GM12892 (cell line): ENCODE measurements at regions not wholly inside any gene's neighbourhood (a gene's known extent, or its start where the extent isn't known, plus 50 kb on each side); places are given as distances from the start of the nearest gene placed in this dataset.

Source experiments
- DNase-seq: peaks from one replicate; pipeline ENCODE4 v3.0.0; 2011; ENCODE audit not compliant: insufficient read length
- FAIRE-seq: peaks from 2 replicates; lab custom pipeline; 2011; peaks lifted over from hg19 to GRCh38; lab: Jason Lieb, UNC
- POLR2A ChIP-seq: IDR thresholded peaks from 2 replicates; pipeline ENCODE4 v1.6.1; 2011; ENCODE audit warnings: low read depth, low read length, control low read depth
- POLR2AphosphoS5 ChIP-seq: IDR thresholded peaks from 2 replicates; pipeline ENCODE4 v1.6.1; 2011; ENCODE audit warnings: low read depth, low read length, control low read depth
- TAF1 ChIP-seq: IDR thresholded peaks from 2 replicates; pipeline ENCODE4 v1.6.1; 2011; ENCODE audit warnings: low read depth, mild to moderate bottlenecking, control low read depth, low read length, borderline replicate concordance

DNA sequence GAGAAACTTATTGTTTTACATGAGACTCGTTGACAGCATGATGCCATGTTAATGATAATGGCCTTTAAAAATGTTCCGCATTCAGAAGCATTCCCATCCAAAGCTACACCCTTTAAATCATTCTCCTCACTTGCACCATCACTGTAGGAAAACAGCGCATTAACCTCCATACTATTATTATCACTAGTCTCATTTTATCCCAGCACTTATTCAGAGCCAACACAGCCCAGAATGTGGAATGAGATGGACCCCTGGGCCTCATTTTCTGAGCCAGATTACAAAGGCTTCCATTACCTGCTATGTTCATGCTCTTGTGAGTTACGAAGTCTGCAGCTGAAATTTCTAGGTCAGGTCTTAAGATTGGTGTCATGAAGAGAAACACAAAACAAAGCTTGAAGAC is 159.4 kb downstream of the HS3ST3A1 start:
- TF ChIP-seq POLR2AphosphoS5: no peak
- TF ChIP-seq TAF1: no peak
- no peak for TF ChIP-seq POLR2A
- FAIRE-seq: no peak

GRCh38 chr17:13441873-13442272 is 159.9 kb downstream of the HS3ST3A1 start:
- TF ChIP-seq TAF1: no peak
- TF ChIP-seq POLR2A: no peak
- no peak for TF ChIP-seq POLR2AphosphoS5
- DNase-seq: no peak
- FAIRE-seq: no peak

More for the DNA sequence above, 159.4 kb downstream of the HS3ST3A1 start:
- DNase-seq: no peak

- no peak for TF ChIP-seq TAF1
- no peak for TF ChIP-seq POLR2A
- TF ChIP-seq POLR2AphosphoS5: no peak
- no peak for DNase-seq
- no peak for FAIRE-seq
These were observed 163.6 kb downstream of the HS3ST3A1 start for GRCh38 chr17:13437966-13438779.

DNA sequence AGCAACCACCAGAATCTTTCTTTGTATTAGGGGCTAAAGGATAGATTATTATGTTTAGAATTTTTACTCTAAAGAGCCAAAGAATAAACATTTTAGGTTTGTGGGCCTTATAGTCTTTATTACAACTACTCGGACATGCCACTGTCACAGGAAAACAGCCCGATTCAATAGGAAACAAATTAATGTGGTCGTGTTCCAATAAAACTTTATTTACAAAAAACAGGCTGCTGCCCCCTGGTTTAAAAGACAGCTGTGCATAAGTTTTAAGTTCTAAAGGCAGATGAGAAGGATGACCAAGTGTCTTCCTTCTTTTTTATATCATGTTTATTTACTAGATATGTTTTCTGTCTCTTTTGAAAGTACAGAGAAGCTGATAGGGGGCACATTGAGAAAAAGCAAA is 166.5 kb downstream of the HS3ST3A1 start:
- TF ChIP-seq POLR2A (no peak), TAF1 (no peak), POLR2AphosphoS5 (no peak)
- DNase-seq: no peak
- no peak for FAIRE-seq

- no peak for FAIRE-seq
- no peak for DNase-seq
- TF ChIP-seq POLR2AphosphoS5 (no peak), TAF1 (no peak), POLR2A (no peak)
These were observed 172.5 kb downstream of the HS3ST3A1 start for GRCh38 chr17:13429201-13429600.

DNA sequence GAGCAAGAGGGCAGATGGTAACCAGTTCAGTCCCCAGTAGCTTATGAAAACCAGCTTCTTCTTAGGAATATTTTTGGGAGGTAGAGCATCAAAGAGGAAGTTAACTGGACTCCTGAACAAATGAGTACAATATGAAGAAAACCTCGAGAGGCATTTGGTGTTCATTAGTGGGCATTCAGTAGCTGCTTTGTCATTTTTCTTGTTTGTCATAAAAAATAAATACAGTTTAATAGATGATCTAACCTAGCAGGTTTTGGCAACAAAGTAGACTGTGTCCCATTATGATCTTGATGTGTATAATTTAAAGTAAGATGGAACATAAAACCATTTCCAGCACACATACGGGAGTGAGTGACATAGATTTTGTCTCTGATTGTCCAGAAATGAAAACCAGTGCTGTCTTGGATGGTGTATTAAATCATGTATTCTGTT is 173.1 kb downstream of the HS3ST3A1 start:
- no peak for FAIRE-seq
- no peak for DNase-seq
- no peak for TF ChIP-seq TAF1
- no peak for TF ChIP-seq POLR2AphosphoS5
- no peak for TF ChIP-seq POLR2A

- FAIRE-seq (no peak), DNase-seq (no peak)
- TF ChIP-seq POLR2AphosphoS5: no peak
- no peak for TF ChIP-seq POLR2A
- no peak for TF ChIP-seq TAF1
These were observed 174.7 kb downstream of the HS3ST3A1 start for GRCh38 chr17:13426991-13427390.

GRCh38 chr17:13425390-13425789 is 176.3 kb downstream of the HS3ST3A1 start:
- DNase-seq: no peak
- no peak for TF ChIP-seq POLR2AphosphoS5
- TF ChIP-seq POLR2A: no peak
- TF ChIP-seq TAF1: no peak
- no peak for FAIRE-seq

DNA sequence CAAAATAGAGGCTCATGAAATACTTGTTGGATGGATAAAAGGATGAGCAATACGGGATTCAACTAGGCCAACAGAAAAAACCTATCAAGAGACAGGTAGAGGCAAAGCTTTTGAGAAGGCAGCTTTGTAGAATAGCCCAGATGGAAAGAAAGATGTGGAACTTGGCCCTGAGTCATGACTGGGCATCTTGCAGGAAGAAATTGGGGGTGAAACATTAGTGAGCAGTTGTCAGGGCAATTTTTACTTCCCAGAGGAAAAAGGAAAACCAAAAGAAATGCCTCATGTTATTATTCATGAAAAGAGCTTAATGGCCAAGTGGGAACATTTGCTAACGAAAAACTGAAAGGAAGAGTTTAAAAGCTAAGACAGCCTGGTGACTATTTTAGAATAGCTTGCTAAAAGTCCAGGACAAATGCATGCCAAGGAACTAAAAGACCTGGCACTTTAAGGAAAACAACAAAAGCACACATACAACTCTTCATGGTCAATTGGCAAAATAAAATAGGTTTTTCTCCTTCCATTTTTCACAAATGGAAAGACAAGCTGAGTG is 180.1 kb downstream of the HS3ST3A1 start:
- no peak for DNase-seq
- no peak for FAIRE-seq
- no peak for TF ChIP-seq POLR2A
- no peak for TF ChIP-seq TAF1
- TF ChIP-seq POLR2AphosphoS5: no peak

DNA sequence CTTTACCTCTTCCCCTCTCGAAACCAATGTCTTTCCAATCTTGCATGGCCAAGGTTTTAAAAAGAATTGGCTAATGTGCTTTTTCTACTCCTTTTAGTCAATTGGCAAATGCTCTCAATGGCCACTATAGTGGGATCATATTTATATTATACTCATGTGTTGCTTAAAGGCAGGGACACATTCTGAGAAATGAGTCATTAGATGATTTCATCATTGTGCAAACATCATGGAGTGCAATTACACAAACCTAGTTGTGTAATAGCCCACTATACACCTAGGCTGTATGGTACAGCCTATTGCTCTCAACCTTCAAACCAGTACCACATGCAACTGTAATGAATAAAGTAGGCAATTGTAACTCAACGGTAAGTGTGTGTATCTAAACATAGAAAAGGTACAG is 180.9 kb downstream of the HS3ST3A1 start:
- no peak for FAIRE-seq
- no peak for TF ChIP-seq POLR2A
- no peak for TF ChIP-seq POLR2AphosphoS5
- no peak for TF ChIP-seq TAF1
- DNase-seq: no peak

DNA sequence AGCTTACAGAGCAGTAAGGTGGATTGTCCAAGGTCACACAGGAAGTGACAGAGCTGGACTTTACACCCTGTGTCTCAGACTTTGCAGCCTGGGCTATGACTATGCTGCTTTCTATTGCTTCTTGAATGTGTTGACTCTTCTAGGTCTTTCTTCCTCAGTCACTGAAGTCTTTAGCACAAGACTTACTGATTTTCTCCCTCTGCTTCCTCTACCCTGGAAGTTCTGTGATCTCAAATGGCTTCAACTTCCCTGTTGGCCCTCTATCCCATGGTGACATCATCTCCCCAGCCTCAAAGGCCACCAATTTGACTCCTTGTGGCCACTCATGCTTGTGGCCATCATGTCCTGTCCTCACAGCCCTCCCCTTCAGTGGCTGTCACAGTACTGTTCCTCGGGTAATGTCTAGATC is 181.3 kb downstream of the HS3ST3A1 start:
- DNase-seq (no peak), FAIRE-seq (no peak)
- TF ChIP-seq POLR2AphosphoS5 (no peak), TAF1 (no peak), POLR2A (no peak)

DNA sequence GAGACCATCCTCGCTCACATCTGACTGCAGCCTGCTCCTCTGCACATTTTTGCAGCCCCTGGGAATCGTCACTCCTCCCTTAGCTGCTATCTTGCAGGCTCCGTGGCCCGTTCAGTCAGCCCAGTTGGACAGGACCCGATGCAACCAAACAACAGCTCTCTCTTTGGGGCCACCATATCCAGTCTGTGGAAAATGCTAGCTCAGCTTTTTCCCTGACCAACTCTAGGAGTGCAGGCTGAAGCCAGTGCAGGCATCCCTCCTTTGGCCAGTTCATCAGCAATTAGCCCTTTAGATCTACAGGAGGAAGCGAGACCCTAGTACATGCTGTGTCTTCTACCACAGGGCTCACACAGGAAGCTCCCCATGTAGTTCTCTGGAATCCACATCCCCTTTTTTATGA is 182.1 kb downstream of the HS3ST3A1 start:
- DNase-seq: no peak
- TF ChIP-seq TAF1 (no peak), POLR2AphosphoS5 (no peak), POLR2A (no peak)
- FAIRE-seq: no peak
